Naive B cell (primary cell): ENCODE measurements at regions not wholly inside any gene's neighbourhood (a gene's known extent, or its start where the extent isn't known, plus 50 kb on each side); places are given as distances from the start of the nearest gene placed in this dataset.

ENCODE experiments used
- ATAC-seq, 2 donors: fragments of 150-1000 bp; cut with Tn5 transposase; 2 replicates each; pipeline ENCODE4 v1.10.0; 2021; ENCODE audit warnings: low read depth in 2 of 2, mild to moderate bottlenecking in 2 of 2, moderate library complexity in 2 of 2
- DNase-seq: peaks from one replicate; pipeline ENCODE4 v3.0.0; 2022
- H3K27ac Mint-ChIP-seq, 6 donors: one replicate each; pipeline ENCODE4 v1.8.0; 2020 to 2022; ENCODE audit warnings: mild to moderate bottlenecking in 6 of 6, mixed read lengths in 6 of 6, moderate library complexity in 5 of 6, inconsistent platforms in 2 of 6
- H3K27me3 Mint-ChIP-seq, 3 donors: one replicate each; pipeline ENCODE4 v1.8.0; 2021 to 2022; ENCODE audit warnings: mixed read lengths in 3 of 3, mild to moderate bottlenecking in 1 of 3
- H3K36me3 Mint-ChIP-seq, 2 donors: one replicate each; pipeline ENCODE4 v1.8.0; 2020 to 2022; ENCODE audit warnings: mixed read lengths in 2 of 2, inconsistent platforms in 1 of 2, mild to moderate bottlenecking in 1 of 2
- H3K4me1 Mint-ChIP-seq, 3 donors: one replicate each; pipeline ENCODE4 v1.8.0; 2020 to 2022; ENCODE audit warnings: mixed read lengths in 3 of 3, inconsistent platforms in 1 of 3, mild to moderate bottlenecking in 1 of 3, moderate library complexity in 1 of 3
- H3K4me3 Mint-ChIP-seq, 8 donors: one replicate each; pipeline ENCODE4 v1.8.0; 2020 to 2022; ENCODE audit warnings: mild to moderate bottlenecking in 8 of 8, mixed read lengths in 8 of 8, moderate library complexity in 8 of 8, inconsistent platforms in 2 of 8
- H3K9me3 Mint-ChIP-seq, 7 donors: one replicate each; pipeline ENCODE4 v1.8.0; 2020 to 2022; ENCODE audit warnings: mixed read lengths in 7 of 7, mild to moderate bottlenecking in 5 of 7, inconsistent platforms in 2 of 7, moderate library complexity in 1 of 7

- Mint-ChIP-seq H3K4me3 (no peak overlapping the region), H3K9me3 (peaks cover 0 to 6% (median 4%) of the 10 kb centered on the region in 7 donors), H3K4me1 (no peaks in the 10 kb centered on the region), H3K27me3 (no peaks in the 10 kb centered on the region), H3K36me3 (no peaks in the 10 kb centered on the region), H3K27ac (no peak overlapping the region)
- ATAC-seq (no peak), DNase-seq (no peak)
These were observed 309.7 kb upstream of the MPDZ start for GRCh38 chr9:13589034-13589737.

GRCh38 chr9:13588151-13589033 lies 308.9 kb upstream of the MPDZ start:
- no peaks in the 10 kb centered on the region for H3K36me3 Mint-ChIP-seq
- no peaks in the 10 kb centered on the region for H3K27me3 Mint-ChIP-seq
- no peak overlapping the region for H3K4me3 Mint-ChIP-seq
- ATAC-seq (no peak), DNase-seq (no peak)
- no peak overlapping the region for H3K27ac Mint-ChIP-seq
- peaks cover 0 to 10% (median 4%) of the 10 kb centered on the region in 7 donors for H3K9me3 Mint-ChIP-seq
- H3K4me1 Mint-ChIP-seq = no peaks in the 10 kb centered on the region

DNA sequence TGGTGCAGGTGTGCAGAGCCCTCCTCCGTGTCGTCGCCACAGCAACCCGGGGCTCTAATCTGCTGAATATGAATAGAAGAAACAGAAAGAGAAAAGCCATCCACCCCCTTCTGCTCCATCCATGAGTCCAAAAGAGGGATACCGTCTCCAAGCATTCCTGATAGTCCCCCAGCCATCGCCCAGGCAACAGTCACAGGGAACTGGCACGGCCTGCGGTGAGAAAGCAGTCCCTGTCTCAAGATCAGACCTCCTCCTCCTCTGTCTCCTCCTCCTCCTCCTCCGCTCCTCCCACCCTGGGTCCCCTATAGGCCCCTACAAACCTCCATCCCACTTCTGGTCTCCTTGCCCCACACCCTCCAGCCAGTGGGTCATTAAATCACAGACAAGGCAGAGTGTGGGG lies 308.1 kb upstream of the MPDZ start:
- Mint-ChIP-seq H3K36me3 (no peaks in the 10 kb centered on the region), H3K4me1 (no peaks in the 10 kb centered on the region), H3K27ac (no peak overlapping the region), H3K27me3 (no peaks in the 10 kb centered on the region), H3K4me3 (no peak overlapping the region), H3K9me3 (peaks cover 0 to 15% (median 4%) of the 10 kb centered on the region in 7 donors)
- DNase-seq (no peak), ATAC-seq (no peak)

- ATAC-seq = no peak
- Mint-ChIP-seq H3K27ac (no peak overlapping the region), H3K36me3 (no peaks in the 10 kb centered on the region), H3K27me3 (no peaks in the 10 kb centered on the region), H3K4me1 (no peaks in the 10 kb centered on the region), H3K9me3 (peaks cover 0 to 15% (median 4%) of the 10 kb centered on the region in 7 donors), H3K4me3 (no peak overlapping the region)
- no peak for DNase-seq
These were observed 307.3 kb upstream of the MPDZ start for GRCh38 chr9:13586587-13587374.

DNA sequence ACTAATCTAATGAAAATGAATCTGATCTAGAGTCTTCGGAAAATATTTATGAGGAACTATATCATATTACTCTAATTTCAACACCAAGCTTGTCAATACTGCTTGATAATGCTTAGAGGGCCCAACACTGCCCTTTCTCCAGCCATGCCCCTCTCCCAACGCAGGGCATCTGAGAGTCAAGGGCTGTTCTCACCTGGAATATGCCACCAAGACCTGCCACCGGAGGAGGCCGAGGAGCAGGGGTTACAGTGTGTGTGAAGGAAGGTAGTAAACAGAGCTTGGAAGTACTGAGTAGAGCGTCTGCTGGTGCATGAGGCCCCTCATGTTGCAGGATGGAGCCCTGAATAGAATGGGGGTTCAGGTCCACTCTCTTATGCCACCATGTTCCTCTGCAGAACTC lies 301.3 kb upstream of the MPDZ start:
- DNase-seq (no peak), ATAC-seq (no peak)
- Mint-ChIP-seq H3K36me3 (no peaks in the 10 kb centered on the region), H3K4me3 (no peak overlapping the region), H3K27me3 (no peaks in the 10 kb centered on the region), H3K27ac (no peak overlapping the region), H3K9me3 (peaks cover 0 to 9% (median 4%) of the 10 kb centered on the region in 7 donors), H3K4me1 (no peaks in the 10 kb centered on the region)

DNA sequence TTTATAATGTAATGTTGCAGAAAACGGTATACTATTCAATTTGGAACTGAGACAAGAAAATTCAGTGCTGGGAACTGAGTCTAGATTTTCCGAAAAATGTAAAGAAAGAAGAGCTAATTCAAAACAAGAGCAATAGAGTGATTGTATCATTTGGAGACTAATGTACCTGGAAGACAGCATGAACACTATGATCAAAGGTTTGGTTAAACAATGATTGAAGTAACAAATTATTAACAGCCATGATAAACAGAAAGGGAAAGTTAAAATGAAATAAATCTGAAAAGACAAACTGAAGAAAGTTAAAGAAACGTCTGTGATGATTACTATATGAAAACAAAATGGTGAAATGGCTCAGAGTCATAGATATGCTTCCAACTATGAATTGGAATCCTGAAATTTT lies 300.6 kb upstream of the MPDZ start:
- H3K36me3 Mint-ChIP-seq = no peaks in the 10 kb centered on the region
- no peaks in the 10 kb centered on the region for H3K27me3 Mint-ChIP-seq
- DNase-seq (no peak), ATAC-seq (no peak)
- H3K27ac Mint-ChIP-seq = no peak overlapping the region
- no peak overlapping the region for H3K4me3 Mint-ChIP-seq
- H3K9me3 Mint-ChIP-seq = peaks cover 0 to 14% (median 4%) of the 10 kb centered on the region in 7 donors
- H3K4me1 Mint-ChIP-seq = no peaks in the 10 kb centered on the region

GRCh38 chr9:13576101-13576500 lies 296.6 kb upstream of the MPDZ start:
- H3K27me3 Mint-ChIP-seq = no peaks in the 10 kb centered on the region
- no peak overlapping the region for H3K4me3 Mint-ChIP-seq
- no peaks in the 10 kb centered on the region for H3K4me1 Mint-ChIP-seq
- H3K27ac Mint-ChIP-seq = no peak overlapping the region
- H3K36me3 Mint-ChIP-seq = no peaks in the 10 kb centered on the region
- H3K9me3 Mint-ChIP-seq = peaks cover 0 to 8% (median 2%) of the 10 kb centered on the region in 7 donors
- ATAC-seq = no peak
- no peak for DNase-seq

- no peak overlapping the region for H3K27ac Mint-ChIP-seq
- no peaks in the 10 kb centered on the region for H3K36me3 Mint-ChIP-seq
- DNase-seq (no peak), ATAC-seq (no peak)
- no peaks in the 10 kb centered on the region for H3K27me3 Mint-ChIP-seq
- H3K4me1 Mint-ChIP-seq = no peaks in the 10 kb centered on the region
- H3K9me3 Mint-ChIP-seq = peaks cover 0 to 8% (median 2%) of the 10 kb centered on the region in 7 donors
- H3K4me3 Mint-ChIP-seq = no peak overlapping the region
These were observed 296.1 kb upstream of the MPDZ start for GRCh38 chr9:13575558-13575957.

- ATAC-seq = no peak
- Mint-ChIP-seq H3K4me3 (no peak overlapping the region), H3K27ac (no peak overlapping the region), H3K36me3 (no peaks in the 10 kb centered on the region), H3K4me1 (peaks cover 0 to 6% (median 0%) of the 10 kb centered on the region in 3 donors), H3K27me3 (peaks cover 0 to 12% (median 10%) of the 10 kb centered on the region in 3 donors), H3K9me3 (peaks cover 0 to 9% (median 2%) of the 10 kb centered on the region in 7 donors)
- DNase-seq = no peak
These were observed 290.8 kb upstream of the MPDZ start for GRCh38 chr9:13570068-13570974.

GRCh38 chr9:13569602-13570067 lies 290.1 kb upstream of the MPDZ start:
- Mint-ChIP-seq H3K4me1 (peaks cover 0 to 6% (median 0%) of the 10 kb centered on the region in 3 donors), H3K27me3 (peaks cover 0 to 12% (median 10%) of the 10 kb centered on the region in 3 donors), H3K27ac (no peak overlapping the region), H3K36me3 (no peaks in the 10 kb centered on the region), H3K9me3 (peaks cover 0 to 7% (median 0%) of the 10 kb centered on the region in 7 donors), H3K4me3 (no peak overlapping the region)
- no peak for ATAC-seq
- no peak for DNase-seq

GRCh38 chr9:13568841-13569601 lies 289.5 kb upstream of the MPDZ start:
- Mint-ChIP-seq H3K27me3 (peaks cover 0 to 12% (median 10%) of the 10 kb centered on the region in 3 donors), H3K27ac (no peak overlapping the region), H3K9me3 (peaks cover 0 to 7% (median 0%) of the 10 kb centered on the region in 7 donors), H3K4me1 (peaks cover 0 to 6% (median 0%) of the 10 kb centered on the region in 3 donors), H3K36me3 (no peaks in the 10 kb centered on the region), H3K4me3 (peak overlapping the region in 3 of 8 donors; percentile 21 to 67 (median 42))
- no peak for DNase-seq
- no peak for ATAC-seq

DNA sequence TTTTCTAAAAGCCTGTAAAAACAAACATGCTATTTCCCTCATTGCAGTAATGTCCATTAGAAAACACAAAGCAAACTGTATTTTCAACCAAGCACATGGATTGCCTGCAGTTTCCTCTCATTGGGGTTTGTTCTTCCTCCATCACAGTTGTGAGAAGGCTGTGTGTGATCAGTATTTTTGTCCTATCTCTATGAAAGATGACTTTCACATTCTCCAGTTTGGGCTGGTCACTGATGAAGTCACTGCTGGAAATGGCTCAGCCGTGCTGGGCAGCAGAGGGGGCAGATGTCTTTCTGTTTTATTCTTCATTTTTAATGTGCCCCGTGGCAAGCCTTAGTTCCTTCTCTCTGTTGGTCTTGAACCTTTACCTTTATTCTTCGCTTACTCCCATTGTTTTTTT lies 288.9 kb upstream of the MPDZ start:
- Mint-ChIP-seq H3K4me3 (peak overlapping the region in 3 of 8 donors; percentile 21 to 67 (median 42)), H3K9me3 (peaks cover 0 to 8% (median 2%) of the 10 kb centered on the region in 7 donors), H3K27me3 (peaks cover 0 to 12% (median 10%) of the 10 kb centered on the region in 3 donors), H3K27ac (no peak overlapping the region), H3K4me1 (peaks cover 0 to 6% (median 0%) of the 10 kb centered on the region in 3 donors), H3K36me3 (no peaks in the 10 kb centered on the region)
- ATAC-seq = no peak
- DNase-seq = no peak
